Fibroblast of lung (primary cell): ENCODE measurements at regions not wholly inside any gene's neighbourhood (a gene's known extent, or its start where the extent isn't known, plus 50 kb on each side); places are given as distances from the start of the nearest gene placed in this dataset.

Source experiments
- DNase-seq, 2 donors: peaks; one replicate each; pipeline versions ENCODE4 v3.0.0 to v3.0.0-alpha.2; 2010; ENCODE audit warnings: low read depth in 2 of 2
- H2AFZ ChIP-seq: 2 replicates; pipeline ENCODE4 v1.5.1; 2012; ENCODE audit warnings: low read length, control low read depth, inconsistent platforms
- H3K27ac ChIP-seq: 2 replicates; pipeline ENCODE4 v1.5.1; 2011; ENCODE audit warnings: low read length, control low read depth; ENCODE audit not compliant: insufficient read depth
- H3K27me3 ChIP-seq: 2 replicates; pipeline ENCODE4 v1.5.1; 2011; ENCODE audit warnings: mild to moderate bottlenecking, low read length; ENCODE audit not compliant: control insufficient read depth, insufficient read depth
- H3K36me3 ChIP-seq: 2 replicates; pipeline ENCODE4 v1.5.1; 2011; ENCODE audit warnings: low read length; ENCODE audit not compliant: control insufficient read depth, insufficient read depth
- H3K4me1 ChIP-seq: 2 replicates; pipeline ENCODE4 v1.5.1; 2011; ENCODE audit warnings: low read length; ENCODE audit not compliant: control insufficient read depth, insufficient read depth; ENCODE audit errors: extremely low read depth
- H3K4me2 ChIP-seq: 2 replicates; pipeline ENCODE4 v1.5.1; 2011; ENCODE audit warnings: low read length, control low read depth; ENCODE audit not compliant: insufficient read depth; ENCODE audit errors: extremely low read depth
- H3K4me3 ChIP-seq, 4 experiments: fragments of 200-600 bp in 1 of 4; sonication (generic) in 1 of 4; replicated peaks in 1 of 4; 2 replicates each; pipeline ENCODE4 v1.5.1; 2011 to 2016; ENCODE audit warnings: low read length in 4 of 4, low read depth in 3 of 4, mild to moderate bottlenecking in 3 of 4, control low read depth in 2 of 4, inconsistent platforms in 1 of 4, mixed read lengths in 1 of 4; ENCODE audit not compliant: insufficient read depth in 1 of 4; ENCODE audit errors: control extremely low read depth in 1 of 4
- H3K79me2 ChIP-seq: 2 replicates; pipeline ENCODE4 v1.5.1; 2012; ENCODE audit warnings: mild to moderate bottlenecking, low read length, inconsistent platforms; ENCODE audit not compliant: control insufficient read depth, insufficient read depth
- H3K9ac ChIP-seq: 2 replicates; pipeline ENCODE4 v1.5.1; 2011; ENCODE audit warnings: mild to moderate bottlenecking, low read length, control low read depth; ENCODE audit not compliant: insufficient read depth
- H3K9me3 ChIP-seq: 2 replicates; pipeline ENCODE4 v1.5.1; 2012; ENCODE audit warnings: low read depth, low read length; ENCODE audit not compliant: control insufficient read depth, insufficient read depth
- H4K20me1 ChIP-seq: 2 replicates; pipeline ENCODE4 v1.5.1; 2011; ENCODE audit warnings: low read length; ENCODE audit not compliant: control insufficient read depth, insufficient read depth; ENCODE audit errors: extremely low read depth
- CTCF ChIP-seq, 2 donors: IDR thresholded peaks in 1 of 2; conservative IDR thresholded peaks in 1 of 2; 1 replicate in 1 of 2; 2 replicates in 1 of 2; pipeline ENCODE4 v1.5.1; 2011 to 2012; ENCODE audit warnings: low read length in 2 of 2, control low read depth in 1 of 2, inconsistent platforms in 1 of 2, low read depth in 1 of 2, mild to moderate bottlenecking in 1 of 2
- EZH2 ChIP-seq: IDR thresholded peaks from 2 replicates; pipeline ENCODE4 v1.5.1; 2012; ENCODE audit warnings: low read length, control low read depth, mild to moderate bottlenecking; ENCODE audit errors: missing control alignments

GRCh38 chr18:47595831-47596501, 334.5 kb downstream of the SMAD2 start:
- no peak overlapping the region for H2AFZ ChIP-seq
- H4K20me1 ChIP-seq: no peaks in the 10 kb centered on the region
- H3K79me2 ChIP-seq: no peaks in the 10 kb centered on the region
- H3K27me3 ChIP-seq: no peaks in the 10 kb centered on the region
- DNase-seq: no peak
- H3K4me3 ChIP-seq: no peak overlapping the region
- no peak overlapping the region for H3K9ac ChIP-seq
- no peaks in the 10 kb centered on the region for H3K36me3 ChIP-seq
- no peaks in the 10 kb centered on the region for H3K9me3 ChIP-seq
- no peak overlapping the region for H3K4me2 ChIP-seq
- H3K4me1 ChIP-seq: no peaks in the 10 kb centered on the region
- H3K27ac ChIP-seq: no peak overlapping the region
- TF ChIP-seq CTCF (conservative IDR thresholded peaks at IDR 0.05 in 1 of 2, IDR thresholded peaks at IDR 0.05 in 1 of 2; ENCODE audit: low read depth in 1 of 2, low read length in 2 of 2) (peak in 1 of 2 donors; percentile 15), EZH2 (no peak)

GRCh38 chr18:47594621-47595086, 335.8 kb downstream of the SMAD2 start:
- no peak overlapping the region for H3K9ac ChIP-seq
- no peak overlapping the region for H3K4me2 ChIP-seq
- no peaks in the 10 kb centered on the region for H3K27me3 ChIP-seq
- H2AFZ ChIP-seq: no peak overlapping the region
- no peaks in the 10 kb centered on the region for H3K4me1 ChIP-seq
- no peaks in the 10 kb centered on the region for H3K9me3 ChIP-seq
- H3K27ac ChIP-seq: no peak overlapping the region
- TF ChIP-seq CTCF (conservative IDR thresholded peaks at IDR 0.05 in 1 of 2, IDR thresholded peaks at IDR 0.05 in 1 of 2; ENCODE audit: low read depth in 1 of 2, low read length in 2 of 2): no peak
- no peak for TF ChIP-seq EZH2
- no peaks in the 10 kb centered on the region for H3K36me3 ChIP-seq
- H4K20me1 ChIP-seq: no peaks in the 10 kb centered on the region
- no peak overlapping the region for H3K4me3 ChIP-seq
- no peak for DNase-seq
- H3K79me2 ChIP-seq: no peaks in the 10 kb centered on the region

GRCh38 chr18:47593744-47594472, 336.6 kb downstream of the SMAD2 start:
- no peak for DNase-seq
- Histone ChIP-seq H2AFZ (no peak overlapping the region), H3K9ac (no peak overlapping the region), H3K36me3 (no peaks in the 10 kb centered on the region), H3K27ac (no peak overlapping the region), H4K20me1 (no peaks in the 10 kb centered on the region), H3K4me2 (no peak overlapping the region), H3K27me3 (no peaks in the 10 kb centered on the region), H3K9me3 (no peaks in the 10 kb centered on the region), H3K79me2 (no peaks in the 10 kb centered on the region), H3K4me3 (no peak overlapping the region), H3K4me1 (no peaks in the 10 kb centered on the region)
- no peak for TF ChIP-seq EZH2
- TF ChIP-seq CTCF (conservative IDR thresholded peaks at IDR 0.05 in 1 of 2, IDR thresholded peaks at IDR 0.05 in 1 of 2; ENCODE audit: low read depth in 1 of 2, low read length in 2 of 2): no peak
